GM21786 (cell line): ENCODE measurements at regions not wholly inside any gene's neighbourhood (a gene's known extent, or its start where the extent isn't known, plus 50 kb on each side); places are given as distances from the start of the nearest gene placed in this dataset.

ENCODE experiments used
- ATAC-seq: cut with Tn5 transposase; IDR thresholded peaks from one replicate; pipeline ENCODE4 v1.9.1; 2021; ENCODE audit not compliant: unreplicated experiment

DNA sequence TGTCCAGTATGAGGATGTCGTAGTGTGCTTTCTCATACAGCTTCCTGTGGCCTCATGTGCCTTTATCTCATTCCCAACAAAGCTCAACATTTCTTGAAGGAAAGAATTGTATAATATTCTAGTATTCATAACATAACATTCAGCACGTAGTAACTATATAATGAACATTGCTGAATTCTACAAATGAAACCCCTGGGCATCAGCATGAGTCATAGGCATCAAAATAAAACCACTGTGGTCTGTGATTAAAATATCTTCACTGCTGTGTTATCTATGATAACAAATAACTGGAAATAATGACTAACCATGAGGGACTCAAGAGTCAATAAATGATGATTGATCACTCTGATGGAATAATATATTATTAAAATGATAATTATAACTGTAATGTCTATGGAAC, 255.2 kb downstream of the EMP1 start:
- ATAC-seq: no peak

DNA sequence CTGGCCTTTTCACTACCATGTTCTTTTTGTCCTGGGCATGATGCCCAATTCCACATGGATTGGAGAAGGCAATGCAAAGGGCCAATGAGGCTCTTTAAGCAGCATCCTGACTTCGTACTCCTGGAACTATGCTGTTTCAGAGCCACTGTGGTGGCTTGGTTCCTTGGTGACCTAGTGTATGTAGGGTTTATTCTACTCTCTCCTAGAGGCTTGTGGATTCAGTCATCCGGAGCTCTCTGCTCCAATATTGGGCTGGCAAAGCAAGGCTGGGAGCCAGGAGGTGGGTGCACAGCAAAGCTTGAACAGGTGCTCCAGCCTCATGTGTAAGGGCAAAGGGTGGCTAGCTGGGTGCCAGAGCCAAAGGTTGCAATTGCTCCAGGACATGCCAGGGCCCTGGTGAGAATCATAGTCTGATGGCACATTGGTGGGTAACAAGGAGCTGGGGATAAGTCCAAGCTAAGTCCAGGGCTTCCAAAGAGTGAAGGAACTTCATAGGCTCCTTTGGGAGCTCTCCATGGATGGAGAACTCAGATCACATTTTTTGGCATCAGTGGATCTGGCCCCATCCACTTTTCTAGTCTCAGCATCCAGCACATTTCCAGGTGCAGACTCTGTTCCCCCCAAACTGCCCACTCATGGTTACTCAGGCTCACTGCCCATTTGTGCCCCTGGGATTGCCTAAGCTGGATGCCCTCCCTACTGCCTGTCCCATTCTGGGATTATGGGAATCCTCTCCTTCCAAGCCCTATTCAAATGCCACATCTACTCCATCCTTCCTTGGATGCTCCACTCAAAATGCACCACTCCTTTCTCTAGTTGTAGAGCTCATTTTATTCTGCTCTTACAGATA, 253.9 kb downstream of the EMP1 start:
- ATAC-seq: no peak

DNA sequence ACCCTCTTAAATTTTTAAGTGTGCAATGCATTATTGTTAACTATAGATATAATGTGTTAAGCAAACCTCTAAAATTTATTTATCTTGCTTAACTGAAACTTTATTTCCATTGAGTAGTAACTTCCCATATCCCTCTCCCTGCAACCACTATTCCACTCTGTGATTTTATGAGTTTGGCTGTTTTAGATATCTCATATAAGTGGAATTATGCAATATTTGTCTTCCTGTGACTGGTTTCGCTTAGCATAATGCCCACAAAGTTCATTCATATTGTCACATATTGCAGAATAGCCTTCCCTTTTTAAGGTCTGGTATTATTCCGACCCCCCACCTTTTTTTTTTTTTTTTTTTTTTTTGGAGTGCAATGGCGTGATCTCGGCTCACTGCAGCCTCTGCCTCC, 247.6 kb downstream of the EMP1 start:
- ATAC-seq: no peak

DNA sequence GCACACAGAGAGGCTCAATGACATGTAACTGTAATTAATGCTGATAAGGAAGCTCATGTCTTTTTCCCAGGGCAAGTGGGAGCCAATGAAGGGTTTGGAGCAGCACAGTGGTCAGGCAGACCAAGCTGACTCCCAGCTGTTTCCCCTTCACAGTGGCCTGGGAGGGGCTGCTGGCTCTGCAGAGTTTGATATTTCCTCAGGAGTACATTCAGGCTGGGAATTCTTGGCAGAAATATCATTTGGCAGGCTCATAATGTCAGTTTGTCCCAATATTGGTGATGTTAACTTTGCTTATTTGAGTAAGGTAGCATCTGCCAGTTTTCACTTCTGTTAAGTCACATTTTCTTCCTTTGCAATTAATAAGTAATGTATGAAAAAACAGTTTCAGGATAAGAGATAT, 247.0 kb downstream of the EMP1 start:
- ATAC-seq: no peak

DNA sequence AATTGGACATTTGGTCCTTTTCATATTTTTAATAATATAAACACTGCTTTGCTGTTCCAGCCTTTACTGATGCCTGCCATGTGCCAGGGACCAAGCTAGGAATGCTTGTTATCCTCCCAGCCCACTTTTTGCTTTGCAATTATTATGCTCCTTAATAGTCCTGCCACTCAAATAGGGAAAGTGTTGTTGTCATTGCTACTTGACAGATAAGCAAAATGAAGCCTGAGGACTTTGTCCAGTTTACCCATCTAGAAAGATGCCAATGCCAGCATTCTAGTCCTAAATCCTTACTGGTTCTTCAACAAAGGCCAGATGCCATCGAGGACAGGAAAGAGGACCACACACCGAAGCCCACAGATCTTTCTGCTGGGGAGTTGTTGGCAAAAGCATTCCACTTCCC, 246.5 kb downstream of the EMP1 start:
- no peak for ATAC-seq

DNA sequence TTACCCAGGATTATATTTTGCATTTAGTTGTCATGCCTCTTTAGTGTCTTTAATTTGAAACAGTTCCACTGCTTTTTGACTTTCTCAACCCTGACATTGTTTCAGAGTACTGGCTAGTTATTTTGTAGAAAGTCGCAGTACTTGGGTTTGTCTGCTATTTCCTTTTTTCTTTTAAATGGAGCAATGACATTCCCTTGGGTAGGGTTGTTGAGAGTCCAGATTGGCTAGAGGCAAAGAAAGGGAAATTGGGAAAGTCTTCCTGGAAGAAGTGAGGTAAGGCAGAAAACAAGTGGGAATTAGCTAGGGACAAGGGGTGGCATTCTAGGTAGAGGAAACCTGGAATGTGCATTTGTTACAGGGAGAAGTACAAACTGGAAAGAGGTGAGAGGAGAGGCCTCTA, 245.9 kb downstream of the EMP1 start:
- no peak for ATAC-seq

DNA sequence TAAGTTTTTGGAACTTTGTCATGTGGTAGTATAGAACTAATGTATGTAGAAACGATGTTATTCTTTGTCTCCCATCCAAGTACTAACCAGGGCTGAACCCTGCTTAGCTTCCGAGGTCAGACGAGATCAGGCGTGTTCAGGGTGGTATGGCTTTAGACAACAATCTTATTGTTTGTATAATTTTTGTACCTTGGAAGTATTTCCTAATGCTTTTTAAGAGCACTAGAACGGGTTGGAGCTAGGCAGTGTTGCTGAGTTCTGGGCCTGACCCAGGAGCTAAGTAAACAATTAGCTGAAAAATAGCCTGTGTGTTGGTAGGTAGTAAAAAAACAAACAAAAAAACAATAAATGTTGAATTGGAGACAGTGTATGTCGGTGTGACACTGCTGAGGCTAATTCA, 244.3 kb downstream of the EMP1 start:
- no peak for ATAC-seq

DNA sequence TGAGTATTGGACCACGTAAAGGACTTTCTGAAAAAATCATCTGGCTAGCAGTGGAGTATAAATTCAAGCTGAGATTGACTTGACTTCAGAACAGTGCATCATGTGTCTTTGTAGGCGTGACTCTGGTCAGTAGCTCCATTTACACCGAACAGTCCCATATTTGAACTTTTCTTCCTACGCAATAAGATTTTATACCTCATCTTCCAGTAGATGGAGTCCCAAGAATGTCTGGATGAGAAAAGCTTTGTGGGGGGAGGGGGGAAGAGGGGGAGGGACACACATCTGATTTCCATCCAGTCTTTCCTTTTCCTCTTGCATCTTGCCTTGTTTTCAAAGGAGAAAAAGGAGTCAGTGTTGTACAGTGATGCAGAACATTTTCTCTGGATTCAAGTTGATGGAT, 241.0 kb downstream of the EMP1 start:
- ATAC-seq: no peak

DNA sequence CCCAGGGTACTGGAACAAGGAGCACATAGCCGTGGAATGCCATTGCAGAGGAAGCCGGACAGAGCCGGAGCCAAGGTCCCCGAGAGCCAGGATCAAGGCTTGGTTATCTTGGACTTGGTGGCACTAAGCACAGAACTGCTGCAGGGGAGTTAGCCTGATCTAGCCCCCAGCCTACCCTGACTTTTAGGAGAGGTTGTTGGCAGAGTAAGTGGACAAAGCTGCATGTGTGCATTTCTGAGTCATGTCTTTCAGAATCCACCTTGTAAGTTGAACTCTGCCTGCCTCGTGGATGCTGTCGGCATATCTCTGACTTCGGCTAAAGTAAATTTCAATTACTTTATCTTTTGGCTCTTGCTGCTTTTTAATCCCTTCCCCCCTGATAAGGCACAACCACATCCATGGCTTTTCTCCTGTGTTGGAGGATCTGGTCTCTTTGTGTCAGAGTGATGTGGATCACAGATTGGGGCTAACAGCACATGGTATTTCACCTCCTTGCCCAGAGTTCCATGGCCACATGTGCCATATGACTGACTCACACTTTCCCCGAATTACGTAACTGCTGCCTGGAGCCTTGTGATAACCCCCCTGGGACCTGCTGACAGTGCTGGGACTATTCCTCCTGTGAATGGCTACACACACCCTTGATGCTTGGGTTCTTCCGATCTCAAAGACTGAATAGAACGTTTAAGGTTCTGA, 240.3 kb downstream of the EMP1 start:
- no peak for ATAC-seq

DNA sequence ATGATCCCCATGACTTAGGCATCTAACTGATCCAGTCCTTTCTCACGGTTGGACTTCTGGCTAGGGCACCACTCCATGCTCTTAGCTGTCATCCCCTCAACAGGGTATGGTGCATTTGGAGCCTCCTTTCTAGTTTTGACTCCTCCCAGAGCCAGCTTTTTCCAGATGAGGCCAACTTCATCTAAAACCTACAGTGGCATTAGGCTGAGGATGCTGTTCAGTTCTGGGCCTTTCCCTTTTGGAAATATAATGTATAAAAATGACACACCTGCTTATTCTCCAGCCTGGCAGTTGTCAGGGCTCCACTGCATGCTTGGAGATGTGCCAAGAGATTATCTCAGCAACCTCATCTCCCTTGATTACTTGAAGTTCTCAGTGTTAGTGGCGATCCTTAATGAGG, 239.7 kb downstream of the EMP1 start:
- no peak for ATAC-seq

DNA sequence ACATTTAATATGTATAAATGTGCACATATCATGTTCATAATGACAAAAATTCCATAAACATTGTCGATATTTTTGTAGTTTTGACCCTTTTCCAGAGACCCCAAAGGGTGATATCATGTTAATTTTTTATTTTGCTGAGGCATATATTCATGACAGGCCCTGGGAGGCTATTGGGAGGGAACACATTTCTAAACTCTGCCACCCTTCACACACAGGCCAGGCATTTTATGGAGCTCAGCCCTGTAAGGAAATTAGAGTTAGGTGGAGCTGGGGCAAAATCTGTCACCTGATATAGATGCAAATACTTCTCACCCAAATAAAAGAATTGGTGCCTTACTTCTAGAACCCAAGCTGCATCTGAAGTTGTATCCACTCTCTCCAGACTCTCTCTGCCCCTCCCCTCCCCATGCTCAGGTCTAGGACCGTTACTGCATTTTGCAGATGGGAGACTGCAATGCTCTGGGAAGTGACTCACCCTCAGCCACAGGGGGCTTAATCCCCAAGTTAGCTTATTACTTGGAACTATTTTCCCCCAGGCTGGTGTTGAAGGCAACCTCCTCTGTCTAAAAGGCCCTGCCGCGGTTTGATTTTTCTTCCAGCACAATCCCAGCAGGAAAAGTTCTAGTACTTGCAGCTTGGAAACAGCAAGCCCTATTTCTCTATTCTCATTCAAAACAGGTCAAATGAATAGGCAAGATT, 238.9 kb downstream of the EMP1 start:
- ATAC-seq: no peak

DNA sequence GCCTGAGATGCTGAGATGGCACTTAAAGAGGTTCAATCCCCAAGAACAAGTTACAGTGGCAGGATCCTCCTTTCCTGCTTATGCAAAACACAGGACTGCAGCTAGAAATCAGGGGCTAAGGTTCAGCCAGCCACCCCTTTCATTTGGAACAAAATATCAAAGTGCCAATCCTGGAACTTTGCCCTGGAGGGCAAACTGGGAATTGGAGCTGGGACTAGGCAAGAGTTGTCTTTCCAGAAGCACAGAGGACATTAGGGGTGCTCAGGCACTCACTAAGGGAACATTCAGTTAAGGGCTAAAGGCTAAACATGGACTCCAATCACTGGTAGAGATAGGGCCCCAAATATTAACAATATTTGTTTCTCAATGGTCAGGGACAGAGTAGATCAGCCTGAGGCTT, 237.2 kb downstream of the EMP1 start:
- ATAC-seq: no peak

DNA sequence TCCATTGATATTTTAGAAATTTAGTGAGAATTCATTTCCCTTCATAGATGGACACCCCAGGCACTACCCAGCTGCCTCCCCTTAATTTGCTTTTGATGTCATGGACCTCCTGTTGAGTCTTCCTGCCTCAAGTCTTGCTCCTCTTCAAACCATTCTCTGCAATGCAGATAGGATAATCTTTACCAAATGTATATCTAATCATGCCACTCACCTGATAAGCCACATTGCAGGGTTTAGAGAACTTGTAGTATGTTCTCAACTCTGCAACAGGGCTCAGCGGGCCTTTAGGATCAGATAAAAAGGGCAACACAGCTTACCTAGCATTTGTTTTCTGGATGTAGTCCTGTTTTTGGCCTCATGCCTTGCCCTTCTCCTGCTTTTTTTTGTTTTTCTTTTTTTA, 234.5 kb downstream of the EMP1 start:
- ATAC-seq: no peak

DNA sequence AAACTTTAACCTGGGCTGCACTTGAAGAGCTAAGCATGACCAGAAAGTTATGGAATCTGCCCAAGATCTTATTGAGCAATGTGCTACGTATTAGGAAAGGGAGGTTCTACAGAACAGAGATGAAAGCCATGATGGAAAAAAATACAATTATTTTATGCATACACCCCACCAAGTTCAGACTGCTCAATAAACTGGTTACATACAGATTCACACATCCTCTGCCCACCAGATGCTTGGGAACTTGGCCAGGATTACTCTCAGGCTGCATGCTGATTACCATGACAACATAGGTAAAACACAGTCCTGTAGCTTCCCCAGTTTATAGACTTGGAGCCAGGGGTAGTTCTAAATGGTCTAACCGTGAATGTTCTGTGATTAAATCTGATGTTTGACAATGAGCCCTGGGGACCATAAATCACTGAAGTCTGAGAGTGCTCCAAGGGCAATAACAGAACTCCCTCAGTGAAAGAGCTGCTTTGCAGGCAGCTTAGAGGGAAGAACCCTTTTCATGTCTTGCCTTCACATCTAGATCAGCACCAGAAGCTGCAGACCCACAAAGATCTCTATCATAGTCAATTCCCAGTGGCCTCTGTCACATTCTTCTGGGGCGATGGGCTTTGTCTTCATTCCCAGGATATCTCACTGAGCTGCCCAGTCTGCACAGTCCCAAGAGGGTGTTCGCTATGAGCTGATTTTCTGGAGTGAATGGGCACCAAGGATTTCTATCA, 232.2 kb downstream of the EMP1 start:
- ATAC-seq: no peak

DNA sequence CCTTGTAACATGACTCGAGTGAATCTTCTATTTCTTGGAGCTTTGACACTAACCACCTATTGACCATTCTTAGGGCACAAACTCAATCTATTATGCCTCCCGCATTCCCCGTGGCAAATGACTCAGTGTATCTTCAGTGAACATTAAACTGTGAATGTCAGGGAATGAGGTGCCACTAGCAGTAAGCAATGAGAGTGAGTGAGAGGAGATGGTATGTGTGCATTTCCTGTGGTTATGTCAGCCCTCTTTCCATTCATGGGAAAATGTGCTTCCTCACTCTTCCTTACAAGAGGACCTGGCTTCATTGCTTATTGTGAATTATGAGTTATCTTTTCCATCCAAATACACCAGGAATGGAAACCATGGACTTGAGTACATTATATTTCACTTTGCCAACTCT, 229.2 kb downstream of the EMP1 start:
- no peak for ATAC-seq

DNA sequence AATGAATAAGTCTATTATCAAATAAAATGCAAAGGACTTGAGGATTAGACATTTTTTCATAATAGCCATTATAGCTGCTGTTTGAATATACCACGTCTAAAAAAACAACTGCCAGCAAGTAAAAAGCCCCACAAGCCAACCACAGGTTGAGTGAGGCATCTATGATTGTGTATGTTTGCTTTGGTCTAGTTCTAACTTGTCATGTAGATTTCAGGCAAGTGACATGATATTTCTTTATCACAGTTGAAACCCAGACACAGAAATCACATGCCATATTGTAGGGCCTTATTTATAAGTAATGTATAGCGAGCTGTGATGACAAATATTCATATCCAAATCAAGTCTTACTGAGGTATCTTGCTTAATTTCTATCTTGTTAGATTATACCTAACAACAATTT, 225.8 kb downstream of the EMP1 start:
- no peak for ATAC-seq

DNA sequence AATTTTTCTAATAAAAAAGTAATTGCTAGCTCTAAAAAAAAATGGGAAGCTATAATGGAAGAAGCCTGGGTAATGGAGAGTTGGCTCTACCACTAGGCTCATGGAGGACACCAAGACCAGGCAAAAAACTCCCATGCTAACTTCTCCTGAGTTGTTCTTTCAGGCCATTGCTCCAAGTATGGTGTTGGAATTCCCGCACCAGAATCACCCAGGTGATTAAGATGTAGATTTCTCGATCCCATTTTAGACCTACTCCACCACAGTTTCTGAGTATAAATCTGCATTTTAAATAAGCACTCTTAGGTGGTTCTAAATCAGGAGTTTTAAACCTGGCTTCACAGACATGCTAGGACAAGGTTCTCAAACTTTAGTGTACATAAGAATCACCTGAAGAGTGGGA, 221.0 kb downstream of the EMP1 start:
- ATAC-seq: no peak

DNA sequence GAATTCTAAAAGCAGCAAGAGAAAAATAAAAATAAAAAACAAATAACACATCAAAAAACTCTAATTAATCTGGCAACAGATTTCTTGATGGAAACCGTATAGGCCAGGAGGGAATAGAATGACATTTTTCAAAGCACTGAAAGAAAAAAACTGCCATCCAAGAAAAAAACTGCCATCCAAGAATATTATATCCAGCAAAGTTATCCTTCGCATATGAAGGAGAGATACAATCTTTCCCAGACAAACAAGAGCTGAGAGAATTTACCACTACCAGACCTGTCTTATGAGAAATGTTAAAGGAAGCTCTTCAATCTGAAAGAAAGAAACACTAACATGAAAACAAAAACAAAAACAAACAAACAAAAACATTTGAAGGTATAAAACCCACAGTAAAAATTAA, 214.8 kb downstream of the EMP1 start:
- no peak for ATAC-seq

DNA sequence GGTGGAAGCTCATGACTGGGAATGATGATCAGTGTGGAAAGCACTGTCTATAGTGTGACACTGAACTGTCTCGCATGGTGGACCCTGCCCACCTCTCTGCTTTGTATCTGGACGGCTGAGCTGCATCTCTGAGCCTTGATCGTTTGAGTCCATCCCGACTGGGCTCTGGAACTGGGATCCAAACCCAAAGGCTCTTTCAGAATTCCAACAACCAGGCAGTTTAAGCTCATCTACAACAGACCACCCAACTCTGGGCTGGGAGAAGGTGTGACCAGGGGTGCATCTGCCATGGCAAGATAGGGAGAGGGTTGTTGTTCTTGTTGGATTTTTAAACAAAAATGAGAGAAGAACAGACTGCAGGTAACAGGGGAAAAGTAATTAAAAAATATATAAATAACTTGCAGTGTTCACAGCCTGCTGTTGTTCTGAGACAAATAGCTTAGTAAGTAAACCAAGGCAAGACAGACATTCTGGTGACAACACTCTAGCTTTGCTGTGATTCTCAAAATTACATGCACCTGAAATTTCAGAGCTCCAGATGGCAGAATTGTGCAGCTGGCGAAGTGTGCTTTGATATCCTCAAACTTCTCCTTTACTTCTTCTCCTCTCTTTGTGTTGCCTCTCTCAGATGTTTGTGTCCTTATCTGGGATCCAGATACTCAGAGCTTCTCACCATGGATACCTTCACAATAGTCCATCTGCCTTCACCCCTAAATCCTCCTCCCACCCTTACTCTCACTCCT, 209.6 kb downstream of the EMP1 start:
- no peak for ATAC-seq

DNA sequence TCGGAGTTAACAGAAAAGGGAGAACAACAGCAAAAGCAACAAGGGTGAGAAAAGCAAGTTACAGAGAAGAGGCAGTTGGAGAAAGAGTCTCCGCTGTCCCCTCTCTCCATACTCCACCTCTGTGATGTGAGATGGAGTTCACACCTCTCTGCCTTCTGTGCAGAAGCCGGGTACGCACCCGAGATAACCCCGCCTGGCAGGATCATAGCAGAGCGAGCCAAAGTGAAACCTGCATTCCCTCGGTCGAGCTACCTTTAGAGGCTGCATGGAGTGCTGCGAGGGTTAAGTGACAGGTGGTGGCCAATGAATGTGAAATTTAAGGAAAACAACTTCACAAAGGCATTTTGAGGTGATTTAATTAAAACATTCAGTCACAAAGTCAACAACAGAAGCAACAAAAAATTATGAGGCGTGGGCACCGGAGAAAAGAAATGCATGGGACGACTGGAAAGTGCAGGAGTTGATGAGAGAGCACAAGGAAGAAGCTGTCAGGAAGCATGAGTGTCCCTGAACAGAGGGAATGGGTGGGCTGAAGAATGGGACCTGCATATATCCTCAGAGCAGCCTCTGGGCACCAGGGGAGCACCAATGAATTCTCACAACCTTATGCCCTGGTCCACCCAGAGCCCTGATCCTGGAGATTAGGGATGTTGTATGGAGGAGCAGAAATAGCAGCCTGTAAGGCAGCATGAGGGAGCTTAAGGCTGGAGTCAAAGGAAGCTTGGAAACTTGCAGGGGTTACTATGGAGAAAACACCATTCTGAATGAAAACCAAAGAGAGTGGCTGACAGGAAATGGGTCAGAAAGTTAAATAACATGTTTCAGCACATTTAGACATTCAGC, 208.3 kb downstream of the EMP1 start:
- no peak for ATAC-seq
